Osteoblast (primary cell): ENCODE measurements at regions not wholly inside any gene's neighbourhood (a gene's known extent, or its start where the extent isn't known, plus 50 kb on each side); places are given as distances from the start of the nearest gene placed in this dataset.

Experiments used
- DNase-seq: peaks from one replicate; pipeline ENCODE4 v3.0.0; 2011; ENCODE audit warnings: low spot score, mixed read lengths; ENCODE audit not compliant: insufficient read length; ENCODE audit errors: missing footprints
- H2AFZ ChIP-seq: 2 replicates; pipeline ENCODE4 v1.6.0; 2011; ENCODE audit warnings: mild to moderate bottlenecking, low read length
- H3K27ac ChIP-seq: 2 replicates; pipeline ENCODE4 v1.5.1; 2011; ENCODE audit warnings: mild to moderate bottlenecking, low read depth, low read length, moderate library complexity
- H3K27me3 ChIP-seq: 2 replicates; pipeline ENCODE4 v1.6.0; 2012; ENCODE audit warnings: mild to moderate bottlenecking, control low read depth, inconsistent platforms, low read length, moderate library complexity; ENCODE audit not compliant: insufficient read depth
- H3K36me3 ChIP-seq: 2 replicates; pipeline ENCODE4 v1.5.1; 2011; ENCODE audit warnings: mild to moderate bottlenecking, low read length, control low read depth, moderate library complexity; ENCODE audit not compliant: insufficient read depth
- H3K4me1 ChIP-seq: 2 replicates; pipeline ENCODE4 v1.5.1; 2011; ENCODE audit warnings: mild to moderate bottlenecking, low read length, control low read depth, moderate library complexity; ENCODE audit not compliant: insufficient read depth
- H3K4me2 ChIP-seq: 2 replicates; pipeline ENCODE4 v1.6.0; 2011; ENCODE audit warnings: mild to moderate bottlenecking, low read length; ENCODE audit not compliant: insufficient read depth
- H3K4me3 ChIP-seq: fragments of 200-600 bp; sonication (generic); 3 replicates; pipeline ENCODE4 v1.5.1; 2012; ENCODE audit warnings: mild to moderate bottlenecking, low read length, inconsistent platforms; ENCODE audit not compliant: insufficient read depth
- H3K79me2 ChIP-seq: 2 replicates; pipeline ENCODE4 v1.6.0; 2012; ENCODE audit warnings: mild to moderate bottlenecking, low read length, control low read depth, inconsistent platforms; ENCODE audit not compliant: insufficient read depth
- H3K9me3 ChIP-seq: 2 replicates; pipeline ENCODE4 v1.5.1; 2011; ENCODE audit warnings: low read depth, low read length, control low read depth
- H4K20me1 ChIP-seq: 2 replicates; pipeline ENCODE4 v1.6.0; 2012; ENCODE audit warnings: mild to moderate bottlenecking, low read length, control low read depth; ENCODE audit not compliant: insufficient read depth
- TF ChIP-seq, protein P1 (sequence below): IDR thresholded peaks from 2 replicates; pipeline ENCODE4 v1.5.1; 2011; ENCODE audit warnings: mild to moderate bottlenecking, low read depth, low read length, moderate library complexity; ENCODE audit errors: extremely low read depth

DNA sequence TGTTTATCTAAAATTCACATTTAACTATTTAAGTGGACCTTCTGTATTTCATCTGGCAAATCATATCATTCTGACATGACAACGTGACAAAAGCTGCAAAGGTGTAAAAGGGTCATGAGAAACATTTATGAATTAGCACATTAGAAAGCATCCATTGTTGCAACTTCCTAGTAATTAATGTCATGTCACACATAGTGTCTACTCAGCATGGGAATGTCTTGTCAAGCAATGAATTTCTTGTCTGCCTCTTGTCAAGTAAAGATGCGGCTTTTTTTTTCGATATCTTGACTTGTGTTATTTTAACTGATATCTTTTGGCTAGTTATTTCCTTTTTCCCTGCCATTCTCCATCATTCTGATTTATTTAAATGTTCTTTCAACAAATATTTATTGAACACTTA is 463.5 kb upstream of the CXorf51B start:
- no peaks in the 10 kb centered on the region for H4K20me1 ChIP-seq
- H3K79me2 ChIP-seq, result no peaks in the 10 kb centered on the region
- H3K4me1 ChIP-seq, result no peaks in the 10 kb centered on the region
- no peaks in the 10 kb centered on the region for H3K27me3 ChIP-seq
- H3K36me3 ChIP-seq, result no peaks in the 10 kb centered on the region
- H3K27ac ChIP-seq, result no peak overlapping the region
- no peak overlapping the region for H2AFZ ChIP-seq
- DNase-seq, result no peak
- no peaks in the 10 kb centered on the region for H3K9me3 ChIP-seq
- H3K4me3 ChIP-seq, result no peak overlapping the region
- H3K4me2 ChIP-seq, result no peak overlapping the region
- TF ChIP-seq, protein P1, sequence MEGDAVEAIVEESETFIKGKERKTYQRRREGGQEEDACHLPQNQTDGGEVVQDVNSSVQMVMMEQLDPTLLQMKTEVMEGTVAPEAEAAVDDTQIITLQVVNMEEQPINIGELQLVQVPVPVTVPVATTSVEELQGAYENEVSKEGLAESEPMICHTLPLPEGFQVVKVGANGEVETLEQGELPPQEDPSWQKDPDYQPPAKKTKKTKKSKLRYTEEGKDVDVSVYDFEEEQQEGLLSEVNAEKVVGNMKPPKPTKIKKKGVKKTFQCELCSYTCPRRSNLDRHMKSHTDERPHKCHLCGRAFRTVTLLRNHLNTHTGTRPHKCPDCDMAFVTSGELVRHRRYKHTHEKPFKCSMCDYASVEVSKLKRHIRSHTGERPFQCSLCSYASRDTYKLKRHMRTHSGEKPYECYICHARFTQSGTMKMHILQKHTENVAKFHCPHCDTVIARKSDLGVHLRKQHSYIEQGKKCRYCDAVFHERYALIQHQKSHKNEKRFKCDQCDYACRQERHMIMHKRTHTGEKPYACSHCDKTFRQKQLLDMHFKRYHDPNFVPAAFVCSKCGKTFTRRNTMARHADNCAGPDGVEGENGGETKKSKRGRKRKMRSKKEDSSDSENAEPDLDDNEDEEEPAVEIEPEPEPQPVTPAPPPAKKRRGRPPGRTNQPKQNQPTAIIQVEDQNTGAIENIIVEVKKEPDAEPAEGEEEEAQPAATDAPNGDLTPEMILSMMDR, result no peak

DNA sequence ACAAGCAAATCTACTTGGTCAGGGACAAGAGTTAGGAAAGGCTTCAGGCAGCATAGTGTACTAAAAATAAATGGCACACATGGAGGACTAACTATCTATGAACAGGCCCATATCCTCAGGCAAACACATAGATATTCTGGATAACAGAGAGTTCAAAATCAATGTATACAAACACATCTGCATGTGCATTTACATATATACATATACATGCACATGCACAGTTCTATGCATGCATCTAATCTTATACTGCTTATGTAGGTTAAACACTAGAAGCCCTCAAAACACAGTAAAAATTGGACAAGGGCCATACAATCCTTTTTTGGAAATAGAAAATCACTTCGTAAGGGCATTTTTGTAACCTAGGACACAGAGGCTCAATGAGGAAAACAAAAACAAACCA is 458.0 kb upstream of the CXorf51B start:
- H3K27me3 ChIP-seq, result no peaks in the 10 kb centered on the region
- no peak for DNase-seq
- TF ChIP-seq, protein P1, result no peak
- H3K4me1 ChIP-seq, result no peaks in the 10 kb centered on the region
- H3K27ac ChIP-seq, result no peak overlapping the region
- no peaks in the 10 kb centered on the region for H3K9me3 ChIP-seq
- H3K4me3 ChIP-seq, result no peak overlapping the region
- no peaks in the 10 kb centered on the region for H3K36me3 ChIP-seq
- no peaks in the 10 kb centered on the region for H3K79me2 ChIP-seq
- no peaks in the 10 kb centered on the region for H4K20me1 ChIP-seq
- no peak overlapping the region for H2AFZ ChIP-seq
- H3K4me2 ChIP-seq, result no peak overlapping the region

DNA sequence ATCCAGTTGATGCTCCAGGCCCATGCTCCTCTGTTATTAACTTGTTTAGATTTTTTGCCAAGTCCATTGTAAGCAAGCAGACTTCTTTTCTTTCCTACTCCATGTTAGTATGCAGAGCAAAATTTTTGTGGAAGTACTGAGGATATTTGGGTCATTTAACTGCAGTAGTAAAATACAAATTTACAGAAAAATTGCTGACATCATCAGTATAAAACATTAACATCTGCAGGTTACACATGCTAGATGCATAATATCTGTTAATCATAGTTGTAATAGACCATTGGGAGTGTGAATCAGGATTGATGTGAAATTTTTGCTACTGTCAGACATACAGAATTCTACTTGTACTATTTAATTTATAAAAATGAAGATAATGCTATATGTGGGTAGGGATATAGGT is 454.1 kb upstream of the CXorf51B start:
- H3K9me3 ChIP-seq, result peaks cover 2% of the 10 kb centered on the region
- H3K27me3 ChIP-seq, result no peaks in the 10 kb centered on the region
- DNase-seq, result no peak
- H3K4me2 ChIP-seq, result no peak overlapping the region
- H2AFZ ChIP-seq, result no peak overlapping the region
- H3K4me3 ChIP-seq, result no peak overlapping the region
- no peaks in the 10 kb centered on the region for H3K79me2 ChIP-seq
- no peaks in the 10 kb centered on the region for H3K4me1 ChIP-seq
- H3K27ac ChIP-seq, result no peak overlapping the region
- H4K20me1 ChIP-seq, result no peaks in the 10 kb centered on the region
- no peaks in the 10 kb centered on the region for H3K36me3 ChIP-seq
- TF ChIP-seq, protein P1, result no peak

DNA sequence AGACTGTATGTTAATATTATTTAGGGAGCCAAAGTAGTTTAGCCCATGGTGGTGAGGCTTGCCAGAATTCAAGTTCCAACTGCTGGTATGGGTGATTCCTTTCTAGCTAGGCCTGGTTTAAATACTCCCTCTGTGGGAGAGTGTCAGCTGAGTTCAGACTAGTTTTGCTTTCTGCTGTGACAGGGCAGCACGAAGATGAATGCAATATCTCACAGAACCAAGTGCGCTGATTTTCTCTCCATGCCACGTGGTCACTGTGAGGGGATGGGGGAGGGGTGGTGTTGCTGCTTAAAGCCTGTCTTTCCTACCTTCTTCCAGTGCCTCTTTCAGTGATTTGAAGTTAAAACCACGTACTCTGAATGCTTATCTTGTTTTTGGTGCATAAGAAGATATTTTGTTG is 445.7 kb upstream of the CXorf51B start:
- no peaks in the 10 kb centered on the region for H4K20me1 ChIP-seq
- no peak overlapping the region for H3K4me3 ChIP-seq
- no peak overlapping the region for H3K27ac ChIP-seq
- no peak overlapping the region for H2AFZ ChIP-seq
- TF ChIP-seq, protein P1, result no peak
- no peaks in the 10 kb centered on the region for H3K4me1 ChIP-seq
- H3K36me3 ChIP-seq, result no peaks in the 10 kb centered on the region
- DNase-seq, result no peak
- H3K4me2 ChIP-seq, result no peak overlapping the region
- H3K9me3 ChIP-seq, result no peaks in the 10 kb centered on the region
- H3K27me3 ChIP-seq, result no peaks in the 10 kb centered on the region
- H3K79me2 ChIP-seq, result no peaks in the 10 kb centered on the region
